ENCODE measurements at regions not wholly inside any gene's neighbourhood (a gene's known extent, or its start where the extent isn't known, plus 50 kb on each side); places are given as distances from the start of the nearest gene placed in this dataset.

DNA sequence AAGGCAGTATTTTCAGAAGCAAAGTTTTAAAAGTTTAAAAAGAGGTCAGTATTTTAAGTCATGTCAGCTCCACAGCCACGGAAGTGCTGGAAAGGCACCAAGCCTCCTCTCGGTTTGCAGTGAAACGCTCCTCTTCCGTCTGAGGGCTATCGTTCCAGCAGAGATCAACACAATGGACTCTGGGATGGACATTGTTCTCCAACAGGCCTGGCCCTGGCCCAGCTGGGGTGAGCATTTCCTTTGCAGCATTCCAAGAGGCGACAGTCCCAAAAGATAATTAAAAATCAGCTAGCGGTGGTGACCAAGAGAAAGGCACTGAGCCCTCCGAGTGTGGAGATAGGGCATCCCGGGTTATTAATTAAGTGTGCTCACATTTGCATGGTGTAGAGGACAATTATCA, 95.9 kb upstream of the LCLAT1 start:
- peaks cover 0 to 10% (median 3%) of the 10 kb centered on the region in 3 donors for H3K4me1 ChIP-seq (ENCODE audit: control insufficient read depth in 2 of 3, insufficient read depth in 2 of 3, low read depth in 1 of 3, low read length in 3 of 3)
- no peaks in the 10 kb centered on the region for H3K9me3 ChIP-seq (ENCODE audit: control insufficient read depth in 2 of 3, insufficient read depth in 1 of 3, low read length in 3 of 3)
- no peak overlapping the region for H3K4me3 ChIP-seq (ENCODE audit: low read length in 3 of 3)
- no peaks in the 10 kb centered on the region for H3K27me3 ChIP-seq (ENCODE audit: control insufficient read depth, insufficient read depth, low read length)
- TF ChIP-seq, protein P1, sequence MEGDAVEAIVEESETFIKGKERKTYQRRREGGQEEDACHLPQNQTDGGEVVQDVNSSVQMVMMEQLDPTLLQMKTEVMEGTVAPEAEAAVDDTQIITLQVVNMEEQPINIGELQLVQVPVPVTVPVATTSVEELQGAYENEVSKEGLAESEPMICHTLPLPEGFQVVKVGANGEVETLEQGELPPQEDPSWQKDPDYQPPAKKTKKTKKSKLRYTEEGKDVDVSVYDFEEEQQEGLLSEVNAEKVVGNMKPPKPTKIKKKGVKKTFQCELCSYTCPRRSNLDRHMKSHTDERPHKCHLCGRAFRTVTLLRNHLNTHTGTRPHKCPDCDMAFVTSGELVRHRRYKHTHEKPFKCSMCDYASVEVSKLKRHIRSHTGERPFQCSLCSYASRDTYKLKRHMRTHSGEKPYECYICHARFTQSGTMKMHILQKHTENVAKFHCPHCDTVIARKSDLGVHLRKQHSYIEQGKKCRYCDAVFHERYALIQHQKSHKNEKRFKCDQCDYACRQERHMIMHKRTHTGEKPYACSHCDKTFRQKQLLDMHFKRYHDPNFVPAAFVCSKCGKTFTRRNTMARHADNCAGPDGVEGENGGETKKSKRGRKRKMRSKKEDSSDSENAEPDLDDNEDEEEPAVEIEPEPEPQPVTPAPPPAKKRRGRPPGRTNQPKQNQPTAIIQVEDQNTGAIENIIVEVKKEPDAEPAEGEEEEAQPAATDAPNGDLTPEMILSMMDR (IDR thresholded peaks at IDR 0.05; ENCODE audit: borderline replicate concordance, extremely low read depth, insufficient read depth): no peak
- intact Hi-C loops (cut with DNase I): no loop called here
- no peak for FAIRE-seq
- H3K36me3 ChIP-seq (ENCODE audit: control insufficient read depth in 2 of 3, insufficient read depth in 3 of 3, low read length in 3 of 3): no peaks in the 10 kb centered on the region
- H3K9ac ChIP-seq (ENCODE audit: low read length in 3 of 3): no peak overlapping the region
- peak in 3 of 5 donors; percentile 40 to 89 (median 82) for DNase-seq
- H3K27ac ChIP-seq (ENCODE audit: low read depth in 2 of 2, low read length in 2 of 2): no peak overlapping the region

DNA sequence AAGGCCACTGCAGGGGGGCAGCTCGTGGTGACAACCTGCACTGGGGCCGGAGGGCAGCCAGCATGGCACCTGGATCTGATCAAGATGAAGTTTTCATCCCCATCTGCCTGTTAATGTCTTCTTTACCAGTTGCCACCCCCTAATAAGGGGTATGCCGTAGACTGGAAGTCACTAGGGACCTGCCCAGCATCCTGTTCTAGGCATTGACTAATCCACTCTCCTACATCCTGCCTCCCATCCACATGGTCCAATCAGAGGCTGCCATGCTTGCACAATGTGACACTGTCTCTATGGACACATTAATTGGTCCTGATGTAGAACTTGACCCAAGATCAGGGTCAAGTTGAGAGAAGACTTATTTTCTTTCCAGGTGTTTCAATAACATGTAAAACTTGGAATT, 95.1 kb upstream of the LCLAT1 start:
- intact Hi-C loops (cut with DNase I): no loop called here
- no peak for DNase-seq
- Histone ChIP-seq H3K27ac (ENCODE audit: low read depth in 2 of 2, low read length in 2 of 2) (no peak overlapping the region), H3K4me1 (ENCODE audit: control insufficient read depth in 2 of 3, insufficient read depth in 2 of 3, low read depth in 1 of 3, low read length in 3 of 3) (peaks cover 0 to 6% (median 3%) of the 10 kb centered on the region in 3 donors), H3K9me3 (ENCODE audit: control insufficient read depth in 2 of 3, insufficient read depth in 1 of 3, low read length in 3 of 3) (no peaks in the 10 kb centered on the region), H3K27me3 (ENCODE audit: control insufficient read depth, insufficient read depth, low read length) (no peaks in the 10 kb centered on the region), H3K9ac (ENCODE audit: low read length in 3 of 3) (no peak overlapping the region), H3K4me3 (ENCODE audit: low read length in 3 of 3) (no peak overlapping the region), H3K36me3 (ENCODE audit: control insufficient read depth in 2 of 3, insufficient read depth in 3 of 3, low read length in 3 of 3) (no peaks in the 10 kb centered on the region)
- TF ChIP-seq, protein P1 (IDR thresholded peaks at IDR 0.05; ENCODE audit: borderline replicate concordance, extremely low read depth, insufficient read depth): no peak
- FAIRE-seq: no peak

DNA sequence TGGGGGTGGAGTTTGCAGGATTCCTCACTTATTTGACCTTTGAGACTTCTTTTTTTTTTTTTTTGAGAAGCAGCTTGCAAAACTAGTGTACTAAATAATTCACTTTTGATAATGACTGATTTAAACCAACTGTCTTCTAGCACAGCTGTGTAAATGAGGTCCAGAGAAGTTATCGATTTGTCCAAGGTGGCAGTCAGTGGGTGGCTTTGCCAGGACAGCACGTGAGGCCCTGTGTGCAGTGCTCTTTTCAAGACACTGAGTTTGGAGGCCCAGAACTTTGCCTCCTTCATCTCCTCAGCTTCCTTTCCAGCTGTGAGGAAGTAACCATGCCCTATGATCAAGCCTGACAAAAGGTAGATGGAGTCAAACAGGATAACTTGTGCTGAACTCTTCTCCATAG, 92.9 kb upstream of the LCLAT1 start:
- no peaks in the 10 kb centered on the region for H3K36me3 ChIP-seq (ENCODE audit: control insufficient read depth in 2 of 3, insufficient read depth in 3 of 3, low read length in 3 of 3)
- intact Hi-C loops (cut with DNase I): no loop called here
- H3K4me3 ChIP-seq (ENCODE audit: low read length in 3 of 3): no peak overlapping the region
- no peak overlapping the region for H3K9ac ChIP-seq (ENCODE audit: low read length in 3 of 3)
- TF ChIP-seq, protein P1 (IDR thresholded peaks at IDR 0.05; ENCODE audit: borderline replicate concordance, extremely low read depth, insufficient read depth): no peak
- DNase-seq (no peak), FAIRE-seq (no peak)
- no peaks in the 10 kb centered on the region for H3K9me3 ChIP-seq (ENCODE audit: control insufficient read depth in 2 of 3, insufficient read depth in 1 of 3, low read length in 3 of 3)
- H3K4me1 ChIP-seq (ENCODE audit: control insufficient read depth in 2 of 3, insufficient read depth in 2 of 3, low read depth in 1 of 3, low read length in 3 of 3): peaks cover 0 to 3% (median 3%) of the 10 kb centered on the region in 3 donors
- no peak overlapping the region for H3K27ac ChIP-seq (ENCODE audit: low read depth in 2 of 2, low read length in 2 of 2)
- no peaks in the 10 kb centered on the region for H3K27me3 ChIP-seq (ENCODE audit: control insufficient read depth, insufficient read depth, low read length)

DNA sequence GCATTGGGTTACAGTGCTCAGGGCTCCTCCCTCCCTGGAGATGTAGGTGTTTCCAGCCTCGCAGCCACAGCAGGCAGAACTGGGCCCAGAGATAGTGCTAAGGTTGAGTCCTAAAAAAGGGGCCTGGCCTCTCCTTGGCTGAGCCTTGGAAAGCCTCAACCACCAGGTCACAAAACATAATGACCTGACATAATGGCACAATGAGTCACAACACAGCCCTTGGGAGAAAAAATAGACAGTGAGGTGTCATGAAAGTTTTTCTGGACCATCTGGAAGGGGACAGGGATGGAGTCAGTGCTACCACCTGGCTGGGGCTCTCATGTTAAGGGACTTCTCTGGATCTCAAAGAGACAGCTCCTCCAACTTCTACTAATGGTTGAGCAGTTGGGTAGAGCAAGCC, 92.4 kb upstream of the LCLAT1 start:
- H3K27me3 ChIP-seq (ENCODE audit: control insufficient read depth, insufficient read depth, low read length): no peaks in the 10 kb centered on the region
- H3K36me3 ChIP-seq (ENCODE audit: control insufficient read depth in 2 of 3, insufficient read depth in 3 of 3, low read length in 3 of 3): no peaks in the 10 kb centered on the region
- TF ChIP-seq, protein P1 (IDR thresholded peaks at IDR 0.05; ENCODE audit: borderline replicate concordance, extremely low read depth, insufficient read depth): no peak
- peaks cover 0 to 7% (median 6%) of the 10 kb centered on the region in 3 donors for H3K4me1 ChIP-seq (ENCODE audit: control insufficient read depth in 2 of 3, insufficient read depth in 2 of 3, low read depth in 1 of 3, low read length in 3 of 3)
- DNase-seq (no peak), FAIRE-seq (no peak)
- H3K9ac ChIP-seq (ENCODE audit: low read length in 3 of 3): no peak overlapping the region
- intact Hi-C loops (cut with DNase I): no loop called here
- H3K27ac ChIP-seq (ENCODE audit: low read depth in 2 of 2, low read length in 2 of 2): no peak overlapping the region
- no peak overlapping the region for H3K4me3 ChIP-seq (ENCODE audit: low read length in 3 of 3)
- H3K9me3 ChIP-seq (ENCODE audit: control insufficient read depth in 2 of 3, insufficient read depth in 1 of 3, low read length in 3 of 3): no peaks in the 10 kb centered on the region

Data from kidney (tissue), 13 donors.